ENCODE measurements at regions not wholly inside any gene's neighbourhood (a gene's known extent, or its start where the extent isn't known, plus 50 kb on each side); places are given as distances from the start of the nearest gene placed in this dataset.
A peak's percentile ranks its signal among the peaks of the same experiment; 100 is the strongest.

- H3K9ac ChIP-seq (ENCODE audit: insufficient read depth, low read depth, low read length) = no peak overlapping the region
- H3K27ac ChIP-seq (ENCODE audit: extremely low read length, insufficient read depth, low read length) = no peak overlapping the region
- peaks cover 5% of the 10 kb centered on the region; the same call in 1 of the 2 replicates for H3K9me3 ChIP-seq (ENCODE audit: low read length)
- no peak for TF ChIP-seq E2F5 (CRISPR knock-in tag; conservative IDR thresholded peaks at IDR 0.05)
- peak; percentile 35 for TF ChIP-seq PCBP2 (optimal IDR thresholded peaks at IDR 0.05; ENCODE audit: low read depth, low read length, poor library complexity, severe bottlenecking)
- no peak for TF ChIP-seq ESRRA (CRISPR knock-in tag; IDR thresholded peaks at IDR 0.05; ENCODE audit: low read depth)
- peak; percentile 77 for TF ChIP-seq HNRNPK (IDR thresholded peaks at IDR 0.05; ENCODE audit: low read depth, low read length, poor library complexity, severe bottlenecking)
- TF ChIP-seq PCBP1 (IDR thresholded peaks at IDR 0.05; ENCODE audit: borderline replicate concordance, low read depth, low read length) = 0 out of 2 replicates have a peak, but pooled peaks have one; percentile 58
- no peak for DNase-seq (ENCODE audit: low spot score)
- ChIA-PET POLR2A (no interaction called here), CTCF (ENCODE audit: low intra/inter-chr PET ratio, low total read pairs) (no interaction called here)
- no TSS peak for BruUV-seq (replicated peaks)
- ATAC-seq = no peak
- no peaks in the 10 kb centered on the region for H3K36me3 ChIP-seq (replicated peaks in 1 of 2; ENCODE audit: control insufficient read depth in 1 of 2, insufficient read depth in 2 of 2, low read length in 2 of 2)
- H3K79me2 ChIP-seq (ENCODE audit: insufficient read depth, low read length) = no peaks in the 10 kb centered on the region
- peaks cover 4% of the 10 kb centered on the region for H3K4me1 ChIP-seq (ENCODE audit: insufficient read depth, low read length)
- 25% methylated on average over 3 of the region's 3 CpGs for WGBS (ENCODE audit: low lambda C conversion rate)
- no peak overlapping the region for H3K4me2 ChIP-seq (ENCODE audit: low read depth, low read length)
- FAIRE-seq = no peak
- H3K4me3 ChIP-seq (replicated peaks in 1 of 3; ENCODE audit: insufficient read depth in 1 of 3, low read depth in 2 of 3, low read length in 3 of 3) = no peak overlapping the region
- no peaks in the 10 kb centered on the region for H4K20me1 ChIP-seq (ENCODE audit: insufficient read depth, low read length)
- no peak overlapping the region for H2AFZ ChIP-seq (ENCODE audit: low read length)
- H3K27me3 ChIP-seq (ENCODE audit: control insufficient read depth in 1 of 2, insufficient read depth in 2 of 2, low read length in 2 of 2) = peaks cover 2 to 8% of the 10 kb centered on the region in 2 experiments; a peak in 2 of 5 replicates
- in situ Hi-C loops (cut with HindIII; ENCODE audit: extremely low pct_ligation_motif_present, low pct_unique_long_range_greater_than_20kb) = no loop called here
- intact Hi-C loops (cut with micrococcal nuclease; ENCODE audit: unreplicated experiment) = no loop called here
Observed at GRCh38 chr2:234357666-234358065, 139.2 kb downstream of the ARL4C start.

- H3K27me3 ChIP-seq (ENCODE audit: control insufficient read depth in 1 of 2, insufficient read depth in 2 of 2, low read length in 2 of 2) = peaks cover 2 to 8% of the 10 kb centered on the region in 2 experiments; a peak in 2 of 5 replicates
- no peaks in the 10 kb centered on the region for H3K4me1 ChIP-seq (ENCODE audit: insufficient read depth, low read length)
- intact Hi-C loops (cut with micrococcal nuclease; ENCODE audit: unreplicated experiment) (no loop called here), in situ Hi-C loops (cut with HindIII; ENCODE audit: extremely low pct_ligation_motif_present, low pct_unique_long_range_greater_than_20kb) (no loop called here)
- no peak overlapping the region for H3K4me3 ChIP-seq (replicated peaks in 1 of 3; ENCODE audit: insufficient read depth in 1 of 3, low read depth in 2 of 3, low read length in 3 of 3)
- H2AFZ ChIP-seq (ENCODE audit: low read length) = no peak overlapping the region
- TF ChIP-seq CAMTA2 (CRISPR knock-in tag; IDR thresholded peaks at IDR 0.05; ENCODE audit: borderline replicate concordance) = no peak
- TF ChIP-seq, protein P1, sequence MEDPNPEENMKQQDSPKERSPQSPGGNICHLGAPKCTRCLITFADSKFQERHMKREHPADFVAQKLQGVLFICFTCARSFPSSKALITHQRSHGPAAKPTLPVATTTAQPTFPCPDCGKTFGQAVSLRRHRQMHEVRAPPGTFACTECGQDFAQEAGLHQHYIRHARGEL (CRISPR knock-in tag; IDR thresholded peaks at IDR 0.05) = no peak
- TF ChIP-seq ZSCAN25 (CRISPR knock-in tag; IDR thresholded peaks at IDR 0.05) = no peak
- TF ChIP-seq ZBED4 (CRISPR knock-in tag; IDR thresholded peaks at IDR 0.05; ENCODE audit: borderline replicate concordance) = no peak
- no peak for TF ChIP-seq TAF1 (CRISPR knock-in tag; IDR thresholded peaks at IDR 0.05)
- no peak for TF ChIP-seq HNF1B (CRISPR knock-in tag; IDR thresholded peaks at IDR 0.05)
- H3K27ac ChIP-seq (ENCODE audit: extremely low read length, insufficient read depth, low read length) = no peak overlapping the region
- WGBS (ENCODE audit: low lambda C conversion rate) = 27% methylated on average over 6 of the region's 6 CpGs
- DNase-seq (ENCODE audit: low spot score) (no peak), FAIRE-seq (no peak), ATAC-seq (no peak)
- H4K20me1 ChIP-seq (ENCODE audit: insufficient read depth, low read length) = no peaks in the 10 kb centered on the region
- CTCF ChIA-PET (ENCODE audit: low intra/inter-chr PET ratio, low total read pairs) = no interaction called here
- H3K9ac ChIP-seq (ENCODE audit: insufficient read depth, low read depth, low read length) = no peak overlapping the region
- peaks cover 10% of the 10 kb centered on the region; the same call in 1 of the 2 replicates for H3K9me3 ChIP-seq (ENCODE audit: low read length)
- H3K36me3 ChIP-seq (replicated peaks in 1 of 2; ENCODE audit: control insufficient read depth in 1 of 2, insufficient read depth in 2 of 2, low read length in 2 of 2) = no peaks in the 10 kb centered on the region
- no peak overlapping the region for H3K4me2 ChIP-seq (ENCODE audit: low read depth, low read length)
- no TSS peak for BruUV-seq (replicated peaks)
- no peaks in the 10 kb centered on the region for H3K79me2 ChIP-seq (ENCODE audit: insufficient read depth, low read length)
- POLR2A ChIA-PET = no interaction called here
Observed at GRCh38 chr2:234355808-234356365, 141.0 kb downstream of the ARL4C start.

Data from HepG2 (cell line).